HG03066 (cell line): ENCODE measurements at regions not wholly inside any gene's neighbourhood (a gene's known extent, or its start where the extent isn't known, plus 50 kb on each side); places are given as distances from the start of the nearest gene placed in this dataset.
"Not testable (repeated sequence)": the region's sequence is repeated elsewhere in the genome, so short reads cannot be mapped to it uniquely, and the experiment has no call there.

Source experiments
- ATAC-seq: cut with Tn5 transposase; IDR thresholded peaks from one replicate; pipeline ENCODE4 v1.9.1; 2021; ENCODE audit warnings: low read depth; ENCODE audit not compliant: unreplicated experiment

GRCh38 chr4:104549736-104550135, 55.0 kb upstream of the CXXC4 start:
- ATAC-seq = no peak

GRCh38 chr4:104559502-104559901, 64.8 kb upstream of the CXXC4 start:
- no peak for ATAC-seq

- no peak for ATAC-seq
These were observed 76.6 kb upstream of the CXXC4 start for GRCh38 chr4:104571341-104571740.

GRCh38 chr4:104574371-104574770, 79.7 kb upstream of the CXXC4 start:
- no peak for ATAC-seq

- ATAC-seq = no peak
These were observed 80.6 kb upstream of the CXXC4 start for GRCh38 chr4:104575278-104575677.

- no peak for ATAC-seq
These were observed 82.7 kb upstream of the CXXC4 start for GRCh38 chr4:104577405-104577804.

- ATAC-seq = not testable (repeated sequence)
These were observed 86.8 kb upstream of the CXXC4 start for GRCh38 chr4:104581476-104581875.

- not testable (repeated sequence) for ATAC-seq
These were observed 87.4 kb upstream of the CXXC4 start for GRCh38 chr4:104582056-104582455.

- no peak for ATAC-seq
These were observed 94.7 kb upstream of the CXXC4 start for GRCh38 chr4:104589264-104589868.

- no peak for ATAC-seq
These were observed 96.8 kb upstream of the CXXC4 start for GRCh38 chr4:104591510-104591911.

GRCh38 chr4:104592183-104592582, 97.5 kb upstream of the CXXC4 start:
- ATAC-seq = no peak

GRCh38 chr4:104593019-104593418, 98.3 kb upstream of the CXXC4 start:
- ATAC-seq = no peak

- ATAC-seq = no peak
These were observed 101.5 kb upstream of the CXXC4 start for GRCh38 chr4:104596189-104596588.

- no peak for ATAC-seq
These were observed 120.8 kb upstream of the CXXC4 start for GRCh38 chr4:104615496-104615895.

- no peak for ATAC-seq
These were observed 121.2 kb upstream of the CXXC4 start for GRCh38 chr4:104615926-104616325.

- ATAC-seq = no peak
These were observed 121.7 kb upstream of the CXXC4 start for GRCh38 chr4:104616401-104616820.

- ATAC-seq = no peak
These were observed 131.0 kb upstream of the CXXC4 start for GRCh38 chr4:104625706-104626105.

GRCh38 chr4:104629601-104630000, 134.9 kb upstream of the CXXC4 start:
- no peak for ATAC-seq

- no peak for ATAC-seq
These were observed 135.6 kb upstream of the CXXC4 start for GRCh38 chr4:104630272-104630671.

GRCh38 chr4:104631000-104631399, 136.3 kb upstream of the CXXC4 start:
- no peak for ATAC-seq

- no peak for ATAC-seq
These were observed 146.7 kb upstream of the CXXC4 start for GRCh38 chr4:104641418-104641817.

GRCh38 chr4:104642521-104642920, 147.8 kb upstream of the CXXC4 start:
- no peak for ATAC-seq

- no peak for ATAC-seq
These were observed 149.1 kb upstream of the CXXC4 start for GRCh38 chr4:104643805-104644204.
